ENCODE measurements at regions not wholly inside any gene's neighbourhood (a gene's known extent, or its start where the extent isn't known, plus 50 kb on each side); places are given as distances from the start of the nearest gene placed in this dataset.

- DNase-seq (ENCODE audit: low read depth in 2 of 2): no peak
These were observed 384.2 kb downstream of the GRIN2B start for GRCh38 chr12:13597166-13597565.

- DNase-seq (ENCODE audit: low read depth in 2 of 2): no peak
These were observed 384.7 kb downstream of the GRIN2B start for GRCh38 chr12:13596714-13597113.

GRCh38 chr12:13595536-13596443, 385.6 kb downstream of the GRIN2B start:
- no peak for DNase-seq (ENCODE audit: low read depth in 2 of 2)

GRCh38 chr12:13594731-13595514, 386.5 kb downstream of the GRIN2B start:
- DNase-seq (ENCODE audit: low read depth in 2 of 2): no peak

GRCh38 chr12:13592063-13592942, 389.1 kb downstream of the GRIN2B start:
- no peak for DNase-seq (ENCODE audit: low read depth in 2 of 2)

GRCh38 chr12:13591488-13591887, 389.9 kb downstream of the GRIN2B start:
- no peak for DNase-seq (ENCODE audit: low read depth in 2 of 2)

- DNase-seq (ENCODE audit: low read depth in 2 of 2): no peak
These were observed 390.3 kb downstream of the GRIN2B start for GRCh38 chr12:13591059-13591458.

- DNase-seq (ENCODE audit: low read depth in 2 of 2): no peak
These were observed 392.0 kb downstream of the EMP1 start for GRCh38 chr12:13588574-13588973.

GRCh38 chr12:13587721-13588390, 391.3 kb downstream of the EMP1 start:
- no peak for DNase-seq (ENCODE audit: low read depth in 2 of 2)

GRCh38 chr12:13586361-13586760, 389.8 kb downstream of the EMP1 start:
- no peak for DNase-seq (ENCODE audit: low read depth in 2 of 2)

- no peak for DNase-seq (ENCODE audit: low read depth in 2 of 2)
These were observed 388.0 kb downstream of the EMP1 start for GRCh38 chr12:13584541-13584940.

- DNase-seq (ENCODE audit: low read depth in 2 of 2): no peak
These were observed 387.1 kb downstream of the EMP1 start for GRCh38 chr12:13583630-13584029.

GRCh38 chr12:13582421-13582820, 385.9 kb downstream of the EMP1 start:
- DNase-seq (ENCODE audit: low read depth in 2 of 2): no peak

GRCh38 chr12:13581031-13581430, 384.5 kb downstream of the EMP1 start:
- DNase-seq (ENCODE audit: low read depth in 2 of 2): no peak

- no peak for DNase-seq (ENCODE audit: low read depth in 2 of 2)
These were observed 383.7 kb downstream of the EMP1 start for GRCh38 chr12:13580206-13580605.

GRCh38 chr12:13576935-13577500, 380.5 kb downstream of the EMP1 start:
- no peak for DNase-seq (ENCODE audit: low read depth in 2 of 2)

GRCh38 chr12:13573698-13574321, 377.3 kb downstream of the EMP1 start:
- DNase-seq (ENCODE audit: low read depth in 2 of 2): no peak

GRCh38 chr12:13571035-13571434, 374.5 kb downstream of the EMP1 start:
- DNase-seq (ENCODE audit: low read depth in 2 of 2): no peak

- no peak for DNase-seq (ENCODE audit: low read depth in 2 of 2)
These were observed 373.6 kb downstream of the EMP1 start for GRCh38 chr12:13570005-13570694.

- DNase-seq (ENCODE audit: low read depth in 2 of 2): no peak
These were observed 369.8 kb downstream of the EMP1 start for GRCh38 chr12:13566292-13566691.
